ENCODE measurements at regions not wholly inside any gene's neighbourhood (a gene's known extent, or its start where the extent isn't known, plus 50 kb on each side); places are given as distances from the start of the nearest gene placed in this dataset.
"Not testable (repeated sequence)": the region's sequence is repeated elsewhere in the genome, so short reads cannot be mapped to it uniquely, and the experiment has no call there.

DNA sequence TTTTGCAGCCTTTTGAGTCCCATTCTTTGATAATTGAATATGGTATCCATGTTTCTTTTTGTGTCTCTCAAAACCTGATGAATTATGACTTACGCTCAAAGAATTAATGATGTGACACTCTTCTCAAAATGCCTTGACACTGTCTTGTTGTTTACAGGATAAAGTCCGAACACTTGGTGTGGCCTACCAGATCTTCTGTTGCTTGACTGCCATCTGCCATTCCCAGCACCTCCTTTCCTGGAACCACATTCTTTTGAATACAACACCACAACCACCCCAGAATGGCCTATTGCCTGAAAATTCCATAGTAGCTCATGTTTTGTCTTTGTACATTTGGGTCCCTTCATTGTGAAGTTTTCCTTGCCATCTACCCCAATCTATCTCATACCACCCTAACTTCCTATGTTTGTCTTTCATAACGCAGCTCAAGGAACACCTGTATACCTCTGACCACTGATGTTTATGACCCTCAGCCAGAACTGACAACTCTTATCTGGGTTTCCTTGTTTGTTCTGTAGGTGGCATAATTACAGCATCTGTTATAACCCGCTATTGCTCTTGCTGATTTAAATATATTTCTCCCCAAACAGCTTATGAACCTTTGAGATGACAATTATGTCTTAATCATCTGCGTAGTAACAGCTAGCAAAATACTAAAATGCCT lies 991.3 kb downstream of the RAB28 start:
- no peak for DNase-seq (ENCODE audit: low read depth in 4 of 4, low spot score in 1 of 4)

DNA sequence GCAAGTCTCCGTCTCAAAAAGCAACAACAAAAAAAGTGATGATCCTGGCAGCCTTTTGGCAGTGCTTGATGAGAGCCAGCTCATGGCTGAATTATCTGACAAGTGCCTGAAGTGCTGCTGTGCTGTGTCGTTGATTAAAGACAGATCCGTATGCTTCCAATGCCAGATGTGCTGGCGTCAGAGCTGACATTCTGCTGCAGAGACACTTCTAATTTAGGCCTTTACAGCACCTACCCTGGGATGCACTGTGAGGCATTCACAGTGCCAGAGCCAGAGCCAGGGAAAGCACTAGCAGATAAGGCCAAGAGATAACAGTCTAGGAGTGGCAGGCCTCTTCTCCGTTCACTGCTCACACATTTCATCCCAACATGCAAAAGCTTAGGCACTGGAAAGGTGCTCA lies 995.5 kb downstream of the RAB28 start:
- DNase-seq (ENCODE audit: low read depth in 4 of 4, low spot score in 1 of 4), result no peak

DNA sequence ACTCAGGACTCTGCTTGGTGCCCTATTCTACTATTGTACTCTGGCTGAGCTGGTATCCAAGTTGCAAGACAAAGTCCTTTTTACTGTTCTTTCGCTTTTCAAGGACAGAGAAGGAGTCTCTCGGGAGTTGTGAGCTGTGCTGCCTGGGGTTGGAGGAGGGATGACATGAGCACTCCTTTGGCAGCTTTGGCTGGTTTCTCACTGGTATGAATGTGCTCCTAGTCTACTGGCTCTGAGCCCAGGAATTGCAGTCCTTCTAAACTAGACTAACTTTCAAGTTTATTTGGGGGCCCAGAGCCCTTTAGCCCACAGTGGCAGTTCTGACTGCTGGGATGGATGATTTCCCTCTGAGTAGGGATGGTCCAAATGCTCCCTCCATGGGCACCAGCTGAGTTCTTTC lies 997.1 kb downstream of the RAB28 start:
- no peak for DNase-seq (ENCODE audit: low read depth in 4 of 4, low spot score in 1 of 4)

DNA sequence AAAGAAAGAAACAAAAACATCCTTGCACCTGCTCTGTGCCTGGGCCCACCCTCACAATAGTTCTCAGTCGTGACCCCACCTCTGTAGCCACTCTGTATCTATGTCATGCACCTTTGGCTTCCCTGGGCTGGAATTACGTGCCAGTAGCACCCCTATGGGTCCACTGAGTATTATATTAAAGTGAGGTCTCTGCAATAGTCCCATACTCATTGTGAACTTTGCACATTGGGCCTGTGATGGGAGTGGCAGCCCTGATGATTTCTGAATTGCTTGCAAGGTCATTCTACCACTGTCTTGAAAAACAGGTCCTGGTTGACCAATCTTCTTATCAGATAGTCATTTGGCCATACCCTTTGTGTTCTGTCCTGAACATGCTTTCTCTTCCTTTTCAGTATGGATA lies 1012.1 kb downstream of the RAB28 start:
- DNase-seq (ENCODE audit: low read depth in 4 of 4, low spot score in 1 of 4), result no peak

DNA sequence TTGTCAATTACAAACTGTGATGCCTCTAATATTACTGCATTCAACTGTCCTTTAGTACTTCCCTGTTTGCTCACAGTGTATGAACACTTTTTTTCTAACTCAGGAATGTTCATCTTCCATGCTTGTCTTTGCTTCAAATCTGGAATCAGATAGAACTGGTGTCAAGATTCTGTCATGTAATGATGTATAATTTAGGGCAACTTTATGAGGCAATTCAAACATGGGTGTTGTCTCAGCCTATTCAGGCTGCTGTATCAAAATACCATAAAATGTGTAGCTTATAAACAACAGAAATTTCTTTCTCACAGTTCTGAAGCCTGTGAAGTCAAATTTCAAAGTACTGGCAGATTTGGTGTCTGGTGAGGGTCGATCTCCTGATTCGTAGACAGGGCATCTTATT lies 1012.9 kb downstream of the RAB28 start:
- no peak for DNase-seq (ENCODE audit: low read depth in 4 of 4, low spot score in 1 of 4)

DNA sequence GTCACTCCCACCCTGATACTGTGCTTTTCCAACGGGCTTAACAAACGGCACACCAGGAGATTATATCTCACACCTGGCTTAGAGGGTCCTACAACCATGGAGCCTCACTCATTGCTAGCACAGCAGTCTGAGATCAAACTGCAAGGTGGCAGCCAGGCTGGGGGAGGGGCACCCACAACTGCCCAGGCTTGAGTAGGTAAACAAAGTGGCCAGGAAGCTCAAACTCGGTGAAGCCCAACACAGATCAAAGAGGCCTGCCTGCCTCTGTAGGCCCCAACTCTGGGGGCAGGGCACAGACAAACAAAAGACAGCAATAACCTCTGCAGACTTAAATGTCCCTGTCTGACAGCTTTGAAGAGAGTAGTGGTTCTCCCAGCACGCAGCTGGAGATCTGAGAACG lies 1022.6 kb downstream of the RAB28 start:
- not testable (repeated sequence) for DNase-seq (ENCODE audit: low read depth in 4 of 4, low spot score in 1 of 4)

DNA sequence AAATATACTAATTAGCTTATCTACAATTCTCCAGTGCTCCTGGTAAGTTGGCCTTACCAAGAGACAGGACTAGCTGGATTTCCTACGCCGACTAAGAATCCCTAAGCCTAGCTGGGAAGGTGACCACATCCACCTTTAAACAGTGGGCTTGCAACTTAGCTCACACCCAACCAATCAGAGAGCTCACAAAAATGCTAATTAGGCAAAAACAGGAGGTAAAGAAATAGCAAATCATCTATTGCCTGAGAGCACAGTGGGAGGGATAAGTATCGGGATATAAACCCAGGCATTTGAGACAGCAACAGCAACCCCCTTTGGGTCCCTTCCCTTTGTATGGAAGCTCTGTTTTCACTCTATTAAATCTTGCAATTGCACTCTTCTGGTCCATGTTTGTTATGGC lies 1025.0 kb downstream of the RAB28 start:
- no peak for DNase-seq (ENCODE audit: low read depth in 4 of 4, low spot score in 1 of 4)

DNA sequence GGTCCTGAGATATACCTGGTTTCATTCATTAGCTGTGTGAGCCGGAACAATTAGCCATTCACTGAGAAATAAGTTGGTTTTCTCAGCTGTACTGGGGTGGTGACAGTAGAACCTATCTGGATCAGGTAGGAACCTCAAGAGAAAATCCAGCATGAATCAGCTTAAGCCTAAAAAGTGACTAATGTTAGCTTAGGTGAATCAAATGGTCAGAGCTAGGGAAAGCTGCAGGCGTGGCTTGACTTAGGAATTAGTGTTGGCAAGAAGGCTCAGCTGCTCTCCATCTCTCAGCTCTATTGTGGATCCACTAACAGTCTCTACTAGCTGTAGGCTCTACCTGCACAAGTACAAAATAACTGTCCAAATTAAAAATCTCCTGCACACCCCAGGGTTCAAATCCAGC lies 1025.5 kb downstream of the RAB28 start:
- no peak for DNase-seq (ENCODE audit: low read depth in 4 of 4, low spot score in 1 of 4)

DNA sequence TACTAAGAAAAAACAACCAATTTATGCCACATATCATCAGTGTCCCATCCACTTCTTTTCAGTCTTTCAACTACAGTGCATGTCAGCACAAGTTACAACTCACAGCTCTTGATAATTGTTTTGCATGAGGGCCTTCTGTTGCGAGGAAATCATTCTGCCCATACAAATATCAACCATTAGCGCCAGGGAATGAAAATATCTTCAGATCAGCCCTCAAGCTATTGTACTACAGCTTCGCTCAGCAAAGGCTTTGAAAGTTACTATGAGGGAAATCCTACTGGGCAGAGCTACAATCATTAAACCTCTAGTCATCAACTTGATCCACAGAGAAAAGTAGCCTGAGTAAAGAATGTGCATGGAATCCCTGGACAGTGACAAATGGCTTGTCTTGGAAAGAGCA lies 1023.6 kb upstream of the HS3ST1 start:
- DNase-seq (ENCODE audit: low read depth in 4 of 4, low spot score in 1 of 4), result no peak

DNA sequence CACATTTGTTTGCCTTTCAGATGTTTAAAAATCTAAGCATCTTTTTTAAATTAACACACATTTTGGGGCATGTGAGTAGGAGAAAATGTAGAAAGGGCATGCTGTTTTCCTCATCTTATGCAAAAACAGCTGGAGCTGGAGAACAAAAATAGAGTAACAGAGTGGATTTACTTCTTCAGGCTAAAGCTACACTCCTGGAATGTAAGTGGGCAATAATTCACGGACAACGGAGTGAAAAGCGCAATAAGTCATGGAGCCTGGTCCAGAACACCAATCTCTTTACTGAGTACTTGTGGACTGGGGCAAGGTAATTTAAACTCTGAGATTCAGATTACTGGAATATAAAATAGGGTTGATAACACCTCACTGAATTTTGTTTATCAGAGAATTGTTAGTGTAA lies 1018.8 kb upstream of the HS3ST1 start:
- no peak for DNase-seq (ENCODE audit: low read depth in 4 of 4, low spot score in 1 of 4)

DNA sequence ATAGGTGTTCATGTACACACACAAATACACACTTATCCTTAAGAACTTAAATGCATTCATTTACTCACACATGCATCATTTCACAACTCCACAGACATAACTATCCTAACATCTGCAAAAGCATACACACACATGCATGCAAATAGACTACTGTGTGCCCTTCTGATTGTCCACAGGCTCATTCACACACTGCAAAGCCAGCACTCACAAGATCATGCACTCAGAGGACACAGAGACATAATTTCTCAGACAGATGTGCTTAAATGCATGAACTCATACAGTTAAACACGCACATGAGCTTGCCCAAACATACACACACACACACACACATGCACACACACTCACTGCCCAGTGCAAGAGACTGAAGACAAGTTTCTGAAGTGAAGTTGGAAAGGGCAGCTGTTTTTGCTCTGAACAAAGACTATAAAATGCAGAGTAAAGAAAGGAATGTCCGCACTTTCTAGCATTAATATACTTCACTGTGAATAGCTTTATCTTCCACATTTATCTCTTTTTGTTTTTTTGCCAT lies 1018.0 kb upstream of the HS3ST1 start:
- DNase-seq (ENCODE audit: low read depth in 4 of 4, low spot score in 1 of 4), result no peak

DNA sequence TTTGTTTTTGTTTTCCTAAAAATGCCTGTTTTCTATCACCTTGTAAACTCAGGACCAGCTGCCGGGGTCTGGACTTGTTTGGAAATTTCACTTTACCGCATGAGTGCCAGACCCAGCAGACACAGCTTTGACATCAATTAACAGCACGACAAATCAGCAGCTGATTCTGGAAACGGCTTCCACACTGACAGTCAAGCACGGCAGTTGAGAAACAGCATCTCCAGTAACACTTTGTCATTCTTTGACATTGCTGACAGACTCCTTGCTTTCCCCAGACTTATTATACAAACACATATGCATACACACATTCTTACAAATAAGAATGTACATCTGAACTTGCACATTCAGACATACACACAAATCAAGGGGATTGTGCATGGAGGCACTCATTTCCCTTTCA lies 1017.6 kb upstream of the HS3ST1 start:
- DNase-seq (ENCODE audit: low read depth in 4 of 4, low spot score in 1 of 4), result no peak

DNA sequence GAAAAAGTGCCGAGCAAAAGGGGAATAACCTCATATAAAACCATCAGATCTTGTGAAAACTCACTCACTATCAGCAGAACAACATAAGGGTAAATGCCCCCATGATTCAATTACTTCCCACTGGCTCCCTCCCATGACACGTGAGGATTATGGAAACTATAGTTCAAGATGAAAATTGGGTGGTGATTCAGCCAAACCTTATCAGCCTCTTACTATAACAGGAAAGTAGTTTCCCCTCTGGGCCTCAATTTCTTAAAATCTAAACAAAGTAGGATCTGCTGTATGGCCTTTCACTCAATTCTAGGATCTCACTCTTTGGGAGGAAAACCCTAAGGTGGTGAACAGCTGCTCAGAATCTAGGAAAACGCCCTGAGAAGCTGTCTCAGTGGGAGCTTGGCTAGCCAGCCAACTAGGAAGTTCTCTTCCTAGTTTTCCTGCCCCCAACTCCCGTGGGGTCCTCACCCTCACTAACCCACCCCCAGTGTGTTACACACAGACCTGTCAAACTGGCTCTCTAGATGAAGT lies 1017.1 kb upstream of the HS3ST1 start:
- DNase-seq (ENCODE audit: low read depth in 4 of 4, low spot score in 1 of 4), result no peak

DNA sequence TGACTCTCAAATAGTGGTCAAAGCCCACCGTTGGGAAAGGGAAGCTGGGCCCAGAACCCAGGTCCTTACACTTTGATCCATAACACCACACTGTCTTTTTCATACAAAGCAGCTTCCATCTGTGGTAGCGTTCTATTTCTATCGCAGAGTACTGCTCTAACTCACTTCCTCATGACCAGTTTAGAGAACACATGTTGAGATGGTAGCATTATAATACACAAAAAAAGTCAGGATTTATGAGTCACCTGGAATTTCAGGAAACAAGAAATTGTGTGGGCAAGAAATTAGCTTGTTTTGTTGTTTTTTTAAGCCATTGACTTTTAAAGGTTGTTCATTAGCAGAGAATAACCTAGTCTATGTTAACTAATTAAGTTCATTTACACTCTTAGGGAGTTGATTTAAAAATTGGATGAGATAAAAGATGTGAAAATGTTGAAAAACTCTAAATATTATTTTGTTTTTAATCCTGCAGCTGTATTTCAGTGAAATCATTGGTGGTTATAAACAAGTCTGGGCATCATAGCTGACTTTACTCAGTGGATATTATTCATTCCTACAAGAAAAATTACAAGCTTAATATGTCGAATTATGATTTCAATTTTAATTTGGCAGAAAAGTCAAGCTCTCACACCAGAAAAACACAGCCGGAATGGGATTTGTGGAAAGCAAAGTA lies 1011.1 kb upstream of the HS3ST1 start:
- DNase-seq (ENCODE audit: low read depth in 4 of 4, low spot score in 1 of 4), result no peak

DNA sequence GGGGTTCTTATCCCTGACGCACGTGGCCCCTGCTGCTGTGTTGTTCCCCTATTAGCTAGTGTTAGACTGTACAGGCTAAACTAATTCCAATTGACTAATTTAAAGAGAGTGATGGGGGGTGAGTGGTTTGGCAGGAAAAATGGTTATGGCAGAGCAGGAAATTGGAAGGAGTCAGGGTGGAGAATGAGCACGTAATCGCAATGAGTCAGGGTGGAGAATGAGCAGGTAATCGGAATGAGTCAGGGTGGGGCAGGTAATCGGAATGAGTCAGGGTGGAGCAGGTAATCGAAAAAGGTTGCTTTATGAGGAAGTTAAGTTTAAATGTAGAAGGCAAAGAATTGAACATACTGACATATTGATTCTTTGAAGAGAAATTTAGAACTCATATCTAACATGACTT lies 1002.6 kb upstream of the HS3ST1 start:
- not testable (repeated sequence) for DNase-seq (ENCODE audit: low read depth in 4 of 4, low spot score in 1 of 4)

DNA sequence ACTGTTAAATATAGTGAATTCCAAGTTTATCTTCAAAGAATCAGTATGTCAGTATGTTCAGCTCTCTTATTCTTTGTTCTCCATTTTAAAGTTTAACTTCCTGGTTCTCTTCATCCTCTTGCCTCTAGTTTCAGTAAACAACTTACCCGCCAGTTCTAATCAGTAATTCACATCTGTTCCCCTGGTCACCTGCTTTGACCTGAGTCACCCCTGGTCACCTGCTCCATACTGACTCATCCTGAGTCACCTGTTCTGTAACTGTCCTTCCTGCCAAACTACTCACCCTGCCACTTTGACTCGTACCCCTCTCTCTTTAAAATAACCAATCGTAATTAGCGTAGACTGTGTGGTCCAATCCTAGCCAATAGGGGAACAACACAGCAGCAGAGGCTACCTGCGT lies 992.7 kb upstream of the HS3ST1 start:
- no peak for DNase-seq (ENCODE audit: low read depth in 4 of 4, low spot score in 1 of 4)

DNA sequence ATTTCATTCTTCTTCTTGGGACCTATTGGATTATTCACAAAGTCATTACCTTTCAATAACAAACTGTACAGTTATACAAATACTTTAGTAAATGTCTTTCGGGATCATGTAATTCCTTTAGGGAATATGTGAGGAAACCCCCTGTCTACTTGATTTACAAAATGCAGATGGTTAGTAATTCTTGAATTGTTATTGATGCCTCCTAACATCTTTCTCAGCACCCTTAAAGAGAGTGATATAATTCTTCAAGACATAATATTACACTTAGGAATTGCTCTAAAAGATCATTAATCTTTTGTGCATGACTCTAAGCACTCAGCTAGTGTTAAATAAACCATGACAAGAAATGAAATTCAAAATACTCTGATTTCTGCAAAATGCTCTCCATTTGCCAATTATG lies 988.1 kb upstream of the HS3ST1 start:
- no peak for DNase-seq (ENCODE audit: low read depth in 4 of 4, low spot score in 1 of 4)

DNA sequence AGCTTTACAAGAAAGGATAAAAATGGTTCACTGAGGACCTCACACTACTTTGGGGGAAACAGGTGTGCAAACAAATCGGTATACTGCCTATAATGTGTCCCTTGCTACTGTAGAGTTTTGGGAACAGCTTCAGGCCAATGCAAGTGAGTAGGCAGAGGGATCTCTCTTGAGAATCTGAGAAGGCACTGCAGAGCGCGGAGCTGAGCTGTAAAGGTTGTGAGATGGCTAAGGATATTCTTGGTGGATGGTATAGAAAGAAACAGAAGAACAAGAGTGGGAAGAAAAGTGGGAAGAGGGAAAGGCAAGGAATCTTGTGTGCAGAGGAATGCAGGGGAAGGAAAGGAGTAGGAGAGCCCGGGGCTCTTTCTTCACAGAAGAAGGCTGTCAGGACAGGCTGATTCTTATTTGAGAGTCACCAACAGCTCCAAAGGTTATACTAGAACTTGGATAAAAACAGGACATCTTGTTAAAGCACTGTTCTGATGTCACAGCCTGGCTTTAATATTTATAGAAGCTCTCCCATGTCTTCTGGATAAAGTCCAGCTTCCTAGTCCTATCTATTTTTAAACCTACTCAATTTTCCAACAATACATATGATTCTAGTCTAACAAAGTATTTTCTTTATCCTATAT lies 985.6 kb upstream of the HS3ST1 start:
- DNase-seq (ENCODE audit: low read depth in 4 of 4, low spot score in 1 of 4), result no peak

DNA sequence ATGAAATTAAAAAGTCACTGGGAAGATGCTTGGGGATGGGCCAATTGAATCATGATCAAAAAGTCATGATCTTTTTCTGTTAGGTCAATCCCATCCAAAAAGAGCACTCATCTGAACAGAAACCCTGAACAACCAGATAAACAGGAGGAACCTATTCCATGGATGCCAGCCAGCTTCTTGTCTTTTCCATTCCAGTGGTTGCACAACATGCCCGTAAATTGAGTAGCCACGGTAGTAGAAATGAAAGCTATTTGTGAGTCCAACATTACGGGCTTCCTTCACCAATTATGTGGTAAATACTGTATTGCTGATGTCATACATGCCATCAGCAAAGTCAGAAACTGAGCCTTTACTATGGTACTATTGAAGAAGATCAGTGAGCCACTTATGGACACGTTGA lies 982.4 kb upstream of the HS3ST1 start:
- no peak for DNase-seq (ENCODE audit: low read depth in 4 of 4, low spot score in 1 of 4)

DNA sequence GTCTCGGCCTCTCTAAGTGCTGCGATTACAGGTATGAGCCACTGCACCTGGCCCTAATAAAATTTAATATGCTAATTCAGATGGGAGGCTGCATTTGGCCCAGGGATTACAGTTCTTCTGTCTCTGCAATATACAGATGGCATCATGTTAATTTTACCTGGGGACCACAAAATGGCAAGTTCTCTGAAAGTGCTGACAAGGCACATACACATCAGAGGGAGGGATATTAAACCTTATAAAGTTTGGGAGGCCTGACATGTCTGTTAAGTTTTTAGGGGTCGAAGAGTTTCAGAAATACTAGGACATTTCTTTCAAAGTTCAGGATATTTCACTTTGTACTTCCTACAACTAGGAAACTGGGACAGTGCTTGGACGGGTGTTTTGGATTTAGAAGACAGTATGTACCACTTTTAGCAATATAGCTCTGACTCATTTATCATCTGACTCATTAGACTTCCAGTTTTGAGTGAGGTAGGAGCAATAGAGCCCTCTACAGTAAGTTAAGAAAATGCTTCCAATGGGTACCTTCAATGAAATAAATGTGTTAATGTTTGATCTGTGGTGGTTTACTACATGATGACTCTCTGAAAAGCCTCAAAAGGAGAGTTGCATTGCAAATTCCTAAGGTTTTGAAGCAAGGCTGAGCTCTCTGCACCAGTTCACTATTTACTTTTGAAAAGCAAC lies 981.0 kb upstream of the HS3ST1 start:
- no peak for DNase-seq (ENCODE audit: low read depth in 4 of 4, low spot score in 1 of 4)

DNA sequence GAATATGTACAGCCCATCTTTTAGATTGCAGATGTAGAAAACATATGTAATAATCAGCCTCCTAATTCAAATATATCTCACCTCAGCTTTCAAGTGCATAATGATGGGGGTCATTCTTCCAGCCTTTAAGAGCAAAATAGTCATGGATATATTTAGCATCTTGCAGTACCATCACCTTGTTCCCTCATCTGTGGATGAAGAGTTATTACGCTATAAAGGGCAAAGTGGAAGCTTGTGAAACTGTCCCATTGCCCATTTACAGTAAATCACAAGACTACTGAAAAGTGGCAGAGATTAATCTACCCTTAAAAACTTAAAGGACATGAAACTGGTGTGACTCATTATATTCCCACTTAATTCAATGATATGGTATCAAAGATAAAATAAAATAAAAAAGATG lies 979.7 kb upstream of the HS3ST1 start:
- DNase-seq (ENCODE audit: low read depth in 4 of 4, low spot score in 1 of 4), result no peak

DNA sequence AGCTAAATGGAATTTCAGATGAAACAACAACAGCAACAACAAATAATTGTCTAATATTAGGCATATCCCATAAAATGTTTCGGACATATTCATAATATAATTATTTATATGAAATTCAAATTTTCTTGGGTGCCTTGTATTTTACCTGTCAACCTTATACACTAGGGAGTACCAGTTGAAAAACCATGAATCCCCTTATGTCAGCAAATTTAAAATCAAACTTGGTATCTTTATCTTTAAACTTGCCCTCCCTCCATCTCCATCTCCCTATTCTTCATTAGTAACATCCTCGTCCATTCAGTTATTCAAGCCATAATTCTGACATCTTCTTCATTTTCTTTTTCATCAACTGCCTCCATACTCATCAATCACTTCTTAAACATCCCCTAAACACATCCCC lies 974.5 kb upstream of the HS3ST1 start:
- no peak for DNase-seq (ENCODE audit: low read depth in 4 of 4, low spot score in 1 of 4)
